CD4-positive, CD25-positive, alpha-beta regulatory T cell (primary cell): ENCODE measurements at regions not wholly inside any gene's neighbourhood (a gene's known extent, or its start where the extent isn't known, plus 50 kb on each side); places are given as distances from the start of the nearest gene placed in this dataset.
"Not testable (repeated sequence)": the region's sequence is repeated elsewhere in the genome, so short reads cannot be mapped to it uniquely, and the experiment has no call there.

Experiments
- ATAC-seq, 2 donors: fragments of 150-1000 bp; cut with Tn5 transposase; one replicate each; pipeline ENCODE4 v1.10.0; 2021; ENCODE audit warnings: low read depth in 2 of 2, moderate number of reproducible peaks in 2 of 2, moderate library complexity in 1 of 2
- DNase-seq, 3 donors: peaks; one replicate each; pipeline versions ENCODE4 v3.0.0 to v3.0.0-alpha.2; 2012 to 2022; ENCODE audit warnings: mixed read lengths in 1 of 3
- H3K27ac ChIP-seq: one replicate; pipeline ENCODE4 v1.7.0; 2013; ENCODE audit warnings: mild to moderate bottlenecking, low read length; ENCODE audit not compliant: insufficient read depth, poor library complexity, severe bottlenecking
- H3K27me3 ChIP-seq: one replicate; pipeline ENCODE4 v1.7.0; 2013; ENCODE audit warnings: low read length; ENCODE audit not compliant: control insufficient read depth, insufficient read depth
- H3K36me3 ChIP-seq: one replicate; pipeline ENCODE4 v1.7.0; 2013; ENCODE audit warnings: mild to moderate bottlenecking, low read length, moderate library complexity; ENCODE audit not compliant: control insufficient read depth, insufficient read depth
- H3K4me1 ChIP-seq: 2 replicates; pipeline ENCODE4 v1.7.0; 2013; ENCODE audit warnings: mild to moderate bottlenecking, low read length; ENCODE audit not compliant: insufficient read depth, control insufficient read depth, poor library complexity, severe bottlenecking
- H3K4me3 ChIP-seq: one replicate; pipeline ENCODE4 v1.7.0; 2013; ENCODE audit warnings: low read depth, mild to moderate bottlenecking, low read length, moderate library complexity
- H3K9me3 ChIP-seq, 2 experiments: 1 replicate in 1 of 2; 2 replicates in 1 of 2; pipeline ENCODE4 v1.7.0; 2013; ENCODE audit warnings: low read length in 2 of 2, mild to moderate bottlenecking in 1 of 2, moderate library complexity in 1 of 2; ENCODE audit not compliant: control insufficient read depth in 2 of 2
- H3K27ac Mint-ChIP-seq, 3 donors: one replicate each; pipeline ENCODE4 v1.8.0; 2020 to 2022; ENCODE audit warnings: mild to moderate bottlenecking in 3 of 3, mixed read lengths in 3 of 3, moderate library complexity in 2 of 3
- H3K27me3 Mint-ChIP-seq: one replicate; pipeline ENCODE4 v1.8.0; 2022; ENCODE audit warnings: mild to moderate bottlenecking, mixed read lengths
- H3K36me3 Mint-ChIP-seq: one replicate; pipeline ENCODE4 v1.8.0; 2020; ENCODE audit warnings: mixed read lengths
- H3K4me1 Mint-ChIP-seq, 4 donors: one replicate each; pipeline ENCODE4 v1.8.0; 2020 to 2022; ENCODE audit warnings: mixed read lengths in 4 of 4, mild to moderate bottlenecking in 1 of 4
- H3K4me3 Mint-ChIP-seq, 4 donors: one replicate each; pipeline ENCODE4 v1.8.0; 2020 to 2022; ENCODE audit warnings: mild to moderate bottlenecking in 4 of 4, mixed read lengths in 4 of 4, moderate library complexity in 3 of 4
- H3K9me3 Mint-ChIP-seq, 7 donors: one replicate each; pipeline ENCODE4 v1.8.0; 2020 to 2022; ENCODE audit warnings: mixed read lengths in 7 of 7, mild to moderate bottlenecking in 3 of 7, moderate library complexity in 2 of 7

- Mint-ChIP-seq H3K27me3 (peaks cover 1% of the 10 kb centered on the region), H3K4me3 (peak overlapping the region in 2 of 4 donors; percentile 19 to 65), H3K9me3 (peaks cover 0 to 4% (median 0%) of the 10 kb centered on the region in 7 donors), H3K4me1 (peaks cover 18 to 64% (median 30%) of the 10 kb centered on the region in 4 donors), H3K27ac (peak overlapping the region; percentile 92 to 99 (median 97)), H3K36me3 (peaks cover 6% of the 10 kb centered on the region)
- Histone ChIP-seq H3K4me3 (no peak overlapping the region), H3K27me3 (no peaks in the 10 kb centered on the region), H3K36me3 (no peaks in the 10 kb centered on the region), H3K27ac (peak overlapping the region; percentile 78), H3K9me3 (no peaks in the 10 kb centered on the region), H3K4me1 (peaks cover 40% of the 10 kb centered on the region)
- no peak for ATAC-seq
- no peak for DNase-seq
Observed at GRCh38 chr22:19595532-19595931, 71.3 kb upstream of the CLDN5 start.

- peak overlapping the region; percentile 93 to 98 (median 96) for H3K27ac Mint-ChIP-seq
- H3K4me1 ChIP-seq, result peaks cover 40% of the 10 kb centered on the region
- no peaks in the 10 kb centered on the region for H3K27me3 ChIP-seq
- no peaks in the 10 kb centered on the region for H3K9me3 ChIP-seq
- H3K9me3 Mint-ChIP-seq, result peaks cover 0 to 4% (median 0%) of the 10 kb centered on the region in 7 donors
- ATAC-seq (no peak), DNase-seq (peak in 1 of 3 donors; percentile 25)
- H3K36me3 ChIP-seq, result no peaks in the 10 kb centered on the region
- H3K4me3 Mint-ChIP-seq, result peak overlapping the region; percentile 17 to 80 (median 76)
- no peaks in the 10 kb centered on the region for H3K27me3 Mint-ChIP-seq
- peaks cover 18 to 67% (median 30%) of the 10 kb centered on the region in 4 donors for H3K4me1 Mint-ChIP-seq
- H3K36me3 Mint-ChIP-seq, result peaks cover 6% of the 10 kb centered on the region
- peak overlapping the region; percentile 73 for H3K4me3 ChIP-seq
- peak overlapping the region; percentile 78 for H3K27ac ChIP-seq
Observed at GRCh38 chr22:19596680-19597398, 72.6 kb upstream of the CLDN5 start.

GRCh38 chr22:19597399-19597735 is 73.2 kb upstream of the CLDN5 start:
- Histone ChIP-seq H3K36me3 (no peaks in the 10 kb centered on the region), H3K4me1 (peaks cover 40% of the 10 kb centered on the region), H3K9me3 (no peaks in the 10 kb centered on the region), H3K27me3 (no peaks in the 10 kb centered on the region), H3K27ac (peak overlapping the region; percentile 78), H3K4me3 (peak overlapping the region; percentile 73)
- Mint-ChIP-seq H3K36me3 (peaks cover 6% of the 10 kb centered on the region), H3K27ac (peak overlapping the region; percentile 93 to 98 (median 96)), H3K9me3 (peaks cover 0 to 4% (median 0%) of the 10 kb centered on the region in 7 donors), H3K4me1 (peaks cover 18 to 71% (median 30%) of the 10 kb centered on the region in 4 donors), H3K4me3 (peak overlapping the region; percentile 17 to 80 (median 76)), H3K27me3 (no peaks in the 10 kb centered on the region)
- DNase-seq (peak; percentile 27 to 91 (median 80)), ATAC-seq (peak; percentile 97 to 98)

GRCh38 chr22:19598054-19598855 is 74.0 kb upstream of the CLDN5 start:
- DNase-seq, result peak in 2 of 3 donors; percentile 33 to 82
- Mint-ChIP-seq H3K27me3 (no peaks in the 10 kb centered on the region), H3K9me3 (peaks cover 0 to 4% (median 0%) of the 10 kb centered on the region in 7 donors), H3K4me3 (peak overlapping the region; percentile 29 to 80 (median 76)), H3K4me1 (peaks cover 25 to 80% (median 31%) of the 10 kb centered on the region in 4 donors), H3K27ac (peak overlapping the region; percentile 93 to 98 (median 96)), H3K36me3 (peaks cover 6% of the 10 kb centered on the region)
- Histone ChIP-seq H3K4me3 (peak overlapping the region; percentile 73), H3K9me3 (no peaks in the 10 kb centered on the region), H3K4me1 (peaks cover 44% of the 10 kb centered on the region), H3K36me3 (no peaks in the 10 kb centered on the region), H3K27ac (peak overlapping the region; percentile 78), H3K27me3 (no peaks in the 10 kb centered on the region)
- peak; percentile 9 to 24 for ATAC-seq

- no peak for DNase-seq
- Histone ChIP-seq H3K4me1 (peaks cover 44% of the 10 kb centered on the region), H3K27ac (peak overlapping the region; percentile 78)
Observed at GRCh38 chr22:19599004-19599403, 74.8 kb upstream of the CLDN5 start.

GRCh38 chr22:19599626-19600243 is 75.5 kb upstream of the CLDN5 start:
- no peaks in the 10 kb centered on the region for H3K27me3 ChIP-seq
- H3K36me3 Mint-ChIP-seq, result peaks cover 6% of the 10 kb centered on the region
- peak overlapping the region; percentile 9 for H3K27ac ChIP-seq
- no peaks in the 10 kb centered on the region for H3K36me3 ChIP-seq
- no peaks in the 10 kb centered on the region for H3K27me3 Mint-ChIP-seq
- DNase-seq (no peak), ATAC-seq (no peak)
- H3K9me3 Mint-ChIP-seq, result peaks cover 0 to 2% (median 0%) of the 10 kb centered on the region in 7 donors
- no peaks in the 10 kb centered on the region for H3K9me3 ChIP-seq
- H3K4me3 Mint-ChIP-seq, result peak overlapping the region in 3 of 4 donors; percentile 4 to 14 (median 12)
- peaks cover 20 to 74% (median 32%) of the 10 kb centered on the region in 4 donors for H3K4me1 Mint-ChIP-seq
- H3K27ac Mint-ChIP-seq, result peak overlapping the region; percentile 67 to 96 (median 71)
- H3K4me3 ChIP-seq, result no peak overlapping the region
- H3K4me1 ChIP-seq, result peaks cover 44% of the 10 kb centered on the region

More at GRCh38 chr22:19599004-19599403, 74.8 kb upstream of the CLDN5 start:
- Mint-ChIP-seq H3K4me3 (peak overlapping the region in 2 of 4 donors; percentile 52 to 80), H3K4me1 (peaks cover 20 to 75% (median 29%) of the 10 kb centered on the region in 4 donors), H3K9me3 (peaks cover 0 to 2% (median 0%) of the 10 kb centered on the region in 7 donors), H3K27me3 (no peaks in the 10 kb centered on the region), H3K36me3 (peaks cover 6% of the 10 kb centered on the region), H3K27ac (peak overlapping the region; percentile 93 to 98 (median 96))
- Histone ChIP-seq H3K36me3 (no peaks in the 10 kb centered on the region), H3K4me3 (peak overlapping the region; percentile 30), H3K9me3 (no peaks in the 10 kb centered on the region), H3K27me3 (no peaks in the 10 kb centered on the region)
- ATAC-seq, result no peak

- not testable (repeated sequence) for H3K27ac ChIP-seq, H3K36me3 Mint-ChIP-seq, DNase-seq, H3K4me3 Mint-ChIP-seq, H3K4me3 ChIP-seq, ATAC-seq, H3K36me3 ChIP-seq, H3K27me3 ChIP-seq, H3K27me3 Mint-ChIP-seq, H3K27ac Mint-ChIP-seq, H3K9me3 ChIP-seq, H3K9me3 Mint-ChIP-seq
- peaks cover 7 to 65% (median 23%) of the 10 kb centered on the region in 4 donors for H3K4me1 Mint-ChIP-seq
- peaks cover 31% of the 10 kb centered on the region for H3K4me1 ChIP-seq
Observed at GRCh38 chr22:19603346-19603745, 79.1 kb upstream of the CLDN5 start.
